HUES6 (cell line): ENCODE measurements at regions not wholly inside any gene's neighbourhood (a gene's known extent, or its start where the extent isn't known, plus 50 kb on each side); places are given as distances from the start of the nearest gene placed in this dataset.

Experiments
- H3K27ac ChIP-seq: 2 replicates; pipeline ENCODE4 v1.7.0; 2013; ENCODE audit warnings: low read depth, mild to moderate bottlenecking, low read length, inconsistent platforms
- H3K27me3 ChIP-seq: 2 replicates; pipeline ENCODE4 v1.6.1; 2013; ENCODE audit warnings: low read length; ENCODE audit not compliant: control insufficient read depth, insufficient read depth
- H3K36me3 ChIP-seq: 2 replicates; pipeline ENCODE4 v1.6.1; 2013; ENCODE audit warnings: low read length; ENCODE audit not compliant: control insufficient read depth, insufficient read depth
- H3K4me1 ChIP-seq: 2 replicates; pipeline ENCODE4 v1.6.1; 2013; ENCODE audit warnings: low read length; ENCODE audit not compliant: control insufficient read depth, insufficient read depth
- H3K4me3 ChIP-seq: 2 replicates; pipeline ENCODE4 v1.5.1; 2013; ENCODE audit warnings: low read depth, low read length
- H3K9ac ChIP-seq: one replicate; pipeline ENCODE4 v1.6.1; 2013; ENCODE audit warnings: mild to moderate bottlenecking, low read length
- H3K9me3 ChIP-seq: 2 replicates; pipeline ENCODE4 v1.6.1; 2013; ENCODE audit warnings: low read depth, low read length; ENCODE audit not compliant: control insufficient read depth, insufficient read depth

DNA sequence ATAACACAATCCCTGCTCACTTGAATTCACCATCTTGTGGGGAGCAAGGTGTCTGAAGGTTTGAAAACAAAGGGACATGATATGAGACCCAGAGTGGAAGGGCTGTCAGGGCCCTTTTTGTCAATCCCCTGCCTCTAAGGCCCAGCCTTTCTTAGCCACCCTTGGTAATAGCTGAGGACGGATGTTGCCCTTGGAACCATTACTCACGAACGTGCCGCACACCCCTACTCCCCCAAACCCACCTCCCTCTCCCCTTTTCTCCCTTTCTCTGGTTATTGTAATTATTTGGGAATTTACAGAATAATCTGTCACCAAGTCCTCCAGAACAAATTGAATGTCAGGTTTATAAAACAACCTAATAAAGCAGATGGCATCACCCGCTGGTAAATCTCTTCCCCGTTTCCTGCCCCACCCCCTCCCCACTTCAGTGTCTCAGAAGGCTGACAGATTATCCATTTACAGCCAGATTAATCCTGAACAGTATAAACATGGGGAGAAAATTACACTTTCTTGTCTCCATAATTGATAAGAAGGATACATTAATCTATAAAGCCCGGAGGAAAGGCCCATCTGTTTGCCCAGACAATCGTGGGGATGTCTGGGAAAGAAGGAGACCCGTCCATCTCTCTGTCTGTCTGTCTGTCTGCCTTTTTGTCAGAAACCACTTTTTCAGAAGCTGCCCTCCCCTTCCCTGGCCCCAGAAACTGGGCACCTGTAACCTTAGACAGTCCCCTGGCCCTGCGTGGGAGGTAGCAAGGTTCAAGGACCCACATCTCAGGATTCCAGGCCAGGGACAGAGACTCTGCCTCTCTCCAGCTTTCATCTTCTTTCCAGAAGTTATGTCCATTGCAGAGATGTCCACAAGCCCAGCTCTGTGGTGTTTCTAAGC is 60.6 kb upstream of the CD34 start:
- Histone ChIP-seq H3K4me3 (no peak overlapping the region), H3K9me3 (no peaks in the 10 kb centered on the region), H3K27me3 (peaks cover 12% of the 10 kb centered on the region; the same call in 1 of the 2 replicates), H3K36me3 (no peaks in the 10 kb centered on the region), H3K4me1 (no peaks in the 10 kb centered on the region), H3K27ac (no peak overlapping the region), H3K9ac (no peak overlapping the region)

GRCh38 chr1:207970329-207971233 is 59.7 kb upstream of the CD34 start:
- H3K9me3 ChIP-seq: no peaks in the 10 kb centered on the region
- peaks cover 19% of the 10 kb centered on the region; the same call in 1 of the 2 replicates for H3K27me3 ChIP-seq
- H3K4me1 ChIP-seq: no peaks in the 10 kb centered on the region
- H3K4me3 ChIP-seq: no peak overlapping the region
- no peak overlapping the region for H3K9ac ChIP-seq
- no peaks in the 10 kb centered on the region for H3K36me3 ChIP-seq
- H3K27ac ChIP-seq: no peak overlapping the region

- Histone ChIP-seq H3K9me3 (no peaks in the 10 kb centered on the region), H3K9ac (no peak overlapping the region), H3K4me3 (no peak overlapping the region), H3K27me3 (peaks cover 30% of the 10 kb centered on the region), H3K36me3 (no peaks in the 10 kb centered on the region), H3K27ac (no peak overlapping the region), H3K4me1 (no peaks in the 10 kb centered on the region)
Measured at GRCh38 chr1:207969528-207969927, 58.6 kb upstream of the CD34 start.

DNA sequence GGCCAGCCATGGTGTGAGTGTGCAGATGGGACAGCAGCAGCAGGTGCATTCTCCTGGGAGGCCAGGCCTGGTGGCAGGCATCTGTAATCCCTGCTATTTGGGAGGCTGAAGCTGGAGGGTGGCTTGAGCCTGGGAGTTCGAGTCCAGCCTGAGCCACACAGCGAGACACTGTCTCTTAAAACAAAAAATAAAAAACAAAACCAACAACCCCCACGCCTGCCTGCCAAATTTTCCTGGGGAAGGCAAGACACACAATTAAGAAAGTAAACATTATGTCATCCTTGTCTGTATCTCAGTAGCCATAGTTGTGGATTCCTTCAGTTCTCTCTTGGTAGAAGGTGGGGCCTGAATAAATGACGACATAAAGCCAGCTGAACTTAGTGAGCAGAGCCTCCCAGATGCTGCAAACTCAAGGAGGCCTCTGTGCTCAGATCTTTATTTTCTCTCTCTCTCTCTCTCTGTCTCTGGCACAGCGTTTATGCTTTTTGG is 57.6 kb upstream of the CD34 start:
- Histone ChIP-seq H3K9me3 (no peaks in the 10 kb centered on the region), H3K4me1 (peaks cover 5% of the 10 kb centered on the region; the same call in 1 of the 2 replicates), H3K27ac (no peak overlapping the region), H3K36me3 (no peaks in the 10 kb centered on the region), H3K27me3 (peaks cover 39% of the 10 kb centered on the region), H3K4me3 (no peak overlapping the region), H3K9ac (no peak overlapping the region)

- Histone ChIP-seq H3K9ac (no peak overlapping the region), H3K27ac (no peak overlapping the region), H3K27me3 (peaks cover 38% of the 10 kb centered on the region), H3K4me1 (peaks cover 11% of the 10 kb centered on the region), H3K9me3 (no peaks in the 10 kb centered on the region), H3K36me3 (no peaks in the 10 kb centered on the region), H3K4me3 (no peak overlapping the region)
Measured at GRCh38 chr1:207967703-207968102, 56.8 kb upstream of the CD34 start.

DNA sequence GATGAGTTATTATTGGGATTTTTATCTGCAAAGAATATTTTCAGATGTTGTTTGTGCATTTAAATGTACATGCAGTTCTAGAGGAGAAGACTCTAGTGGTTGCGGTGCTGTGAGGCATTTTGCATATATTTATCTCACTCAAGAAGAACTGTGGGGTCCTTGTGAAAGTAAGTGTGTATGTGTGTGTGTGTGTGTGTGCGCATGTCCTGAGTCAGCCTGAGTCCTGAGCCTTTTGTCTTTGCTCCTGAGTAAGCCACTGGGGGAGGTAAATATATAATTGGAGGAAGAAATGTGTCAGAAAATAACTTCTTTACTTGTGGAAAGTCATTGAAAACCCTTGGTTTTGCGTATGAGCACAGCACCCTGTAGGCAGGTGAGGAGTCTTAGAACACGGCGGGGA is 55.6 kb upstream of the CD34 start:
- Histone ChIP-seq H3K9ac (no peak overlapping the region), H3K4me1 (peaks cover 13% of the 10 kb centered on the region), H3K27ac (no peak overlapping the region), H3K9me3 (no peaks in the 10 kb centered on the region), H3K27me3 (peaks cover 43% of the 10 kb centered on the region), H3K4me3 (no peak overlapping the region), H3K36me3 (no peaks in the 10 kb centered on the region)

GRCh38 chr1:207965392-207966387 is 54.8 kb upstream of the CD34 start:
- Histone ChIP-seq H3K27ac (no peak overlapping the region), H3K36me3 (no peaks in the 10 kb centered on the region), H3K27me3 (peaks cover 51% of the 10 kb centered on the region), H3K4me3 (no peak overlapping the region), H3K9ac (no peak overlapping the region), H3K9me3 (no peaks in the 10 kb centered on the region), H3K4me1 (peaks cover 13% of the 10 kb centered on the region)

DNA sequence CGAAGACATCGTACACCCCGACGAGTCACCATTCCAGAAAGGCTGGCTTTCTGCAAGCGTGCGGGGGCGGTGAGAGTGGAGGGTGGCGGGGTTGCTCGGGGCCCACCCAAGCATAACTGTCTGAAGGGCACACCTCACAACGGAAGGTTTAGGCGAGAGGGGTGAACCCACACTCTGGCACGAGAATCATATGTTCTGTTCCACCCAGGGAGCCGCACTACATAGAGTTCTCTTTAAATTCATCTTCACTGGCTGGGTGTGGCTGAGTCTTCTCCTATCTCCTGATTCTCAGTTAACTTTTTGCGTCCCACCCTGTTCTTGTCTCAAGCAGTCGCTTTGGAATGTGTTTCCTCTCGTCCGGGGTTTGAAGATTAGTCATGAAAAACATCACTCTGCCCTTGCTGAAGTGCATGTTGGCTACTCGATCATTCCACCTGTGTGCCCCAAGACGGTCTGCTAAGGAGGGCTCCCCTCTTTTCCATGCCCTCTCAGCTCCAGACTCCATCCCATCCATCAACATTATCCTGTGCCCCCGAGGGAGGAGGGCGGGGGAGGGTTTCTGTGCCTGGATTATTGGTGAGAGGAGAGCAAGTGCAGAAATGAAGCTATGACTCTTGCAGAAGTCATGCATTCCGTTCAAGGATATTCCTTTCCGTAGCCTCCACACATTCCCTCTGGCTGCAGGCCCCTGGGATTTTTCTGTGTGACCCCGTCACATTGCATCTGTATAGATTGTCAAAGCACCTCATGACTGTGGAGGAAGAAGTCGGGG is 53.5 kb upstream of the CD34 start:
- H3K27ac ChIP-seq: no peak overlapping the region
- peak overlapping the region; percentile 14 for H3K9ac ChIP-seq
- H3K4me1 ChIP-seq: peaks cover 13% of the 10 kb centered on the region
- peaks cover 64% of the 10 kb centered on the region for H3K27me3 ChIP-seq
- H3K36me3 ChIP-seq: no peaks in the 10 kb centered on the region
- no peaks in the 10 kb centered on the region for H3K9me3 ChIP-seq
- peak overlapping the region; percentile 70; the same call in 1 of the 2 replicates for H3K4me3 ChIP-seq

DNA sequence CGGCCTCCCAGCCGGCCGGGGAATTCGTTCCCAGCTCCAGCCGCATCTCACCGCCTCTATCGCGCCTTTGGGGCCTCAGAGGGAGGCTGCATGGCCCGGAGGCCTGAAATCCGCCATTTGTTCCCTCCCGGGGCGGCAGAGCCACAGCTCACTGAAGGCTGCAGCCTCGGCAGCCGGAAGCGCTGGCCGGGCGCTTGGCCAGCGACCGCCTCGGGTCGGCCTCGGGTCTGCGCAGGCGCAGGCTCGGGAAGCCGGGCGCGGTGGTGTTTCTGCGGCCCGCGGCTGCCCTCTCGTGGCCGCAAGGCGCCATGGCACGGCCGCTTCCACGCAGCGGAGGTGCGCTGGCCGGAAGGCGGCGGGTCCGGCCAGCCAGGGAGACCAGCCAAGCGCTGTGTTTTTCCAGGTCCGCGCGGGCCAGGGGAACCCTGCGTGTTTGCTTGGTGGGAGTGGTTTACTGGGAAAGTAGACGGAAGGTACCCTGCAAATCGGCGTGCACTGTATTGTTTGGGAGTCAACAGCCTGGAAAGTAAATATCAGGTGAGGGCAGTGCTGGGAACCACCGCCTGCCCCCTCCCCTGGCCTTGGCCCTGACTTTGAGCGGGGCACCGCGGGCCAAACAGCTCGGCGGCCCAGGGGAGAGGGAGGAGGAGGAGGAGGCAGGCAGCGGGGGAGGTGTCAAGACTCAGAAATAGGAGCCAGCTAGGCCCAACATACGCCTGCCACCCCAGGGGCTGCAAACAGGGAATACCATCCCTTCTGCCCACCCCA is 52.7 kb upstream of the CD34 start:
- peak overlapping the region; percentile 77 for H3K9ac ChIP-seq
- H3K9me3 ChIP-seq: no peaks in the 10 kb centered on the region
- H3K36me3 ChIP-seq: no peaks in the 10 kb centered on the region
- peak overlapping the region; percentile 70 for H3K4me3 ChIP-seq
- peaks cover 16% of the 10 kb centered on the region for H3K4me1 ChIP-seq
- peaks cover 72% of the 10 kb centered on the region for H3K27me3 ChIP-seq
- H3K27ac ChIP-seq: peak overlapping the region; percentile 66
